ENCODE measurements at regions not wholly inside any gene's neighbourhood (a gene's known extent, or its start where the extent isn't known, plus 50 kb on each side); places are given as distances from the start of the nearest gene placed in this dataset.
"Not testable (repeated sequence)": the region's sequence is repeated elsewhere in the genome, so short reads cannot be mapped to it uniquely, and the experiment has no call there.

- H3K4me3 ChIP-seq (ENCODE audit: low read length): no peak overlapping the region
- peaks cover 2% of the 10 kb centered on the region for H3K4me1 ChIP-seq (ENCODE audit: control insufficient read depth, insufficient read depth, low read length)
- no peaks in the 10 kb centered on the region for H3K27me3 ChIP-seq (ENCODE audit: control insufficient read depth, insufficient read depth, low read length)
- no peaks in the 10 kb centered on the region for H3K36me3 ChIP-seq (ENCODE audit: control insufficient read depth, insufficient read depth, low read length)
- no peak overlapping the region for H3K27ac ChIP-seq (ENCODE audit: low read depth, low read length)
- no peak overlapping the region for H3K9ac ChIP-seq (ENCODE audit: low read length)
Measured at GRCh38 chr2:64869126-64869525, 120.1 kb upstream of the SLC1A4 start.

DNA sequence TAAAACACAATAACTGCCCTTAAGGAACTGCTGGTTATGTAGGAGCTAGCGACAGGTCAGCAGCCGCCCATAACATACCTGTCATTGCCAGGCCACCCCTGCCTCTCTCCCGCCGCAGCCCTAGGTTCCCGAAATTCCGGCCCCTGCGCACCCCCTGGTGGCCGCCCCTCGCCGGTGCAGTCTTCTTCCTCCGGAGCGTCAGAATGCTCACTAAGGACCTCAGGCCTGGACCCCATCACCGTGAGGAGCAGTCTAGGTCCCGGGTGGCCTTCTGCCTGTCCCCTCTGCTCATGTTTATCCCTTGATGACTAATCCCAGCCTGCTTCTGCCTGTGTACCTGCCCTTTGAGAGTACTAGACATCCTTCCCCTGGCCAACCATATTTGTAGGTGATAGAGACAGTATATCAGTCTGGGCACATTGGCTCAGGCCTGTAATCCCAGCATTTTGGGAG lies 115.7 kb upstream of the SLC1A4 start:
- Histone ChIP-seq H3K9ac (ENCODE audit: low read length) (no peak overlapping the region), H3K27ac (ENCODE audit: low read depth, low read length) (no peak overlapping the region), H3K36me3 (ENCODE audit: control insufficient read depth, insufficient read depth, low read length) (no peaks in the 10 kb centered on the region), H3K4me3 (ENCODE audit: low read length) (peak overlapping the region; percentile 47), H3K27me3 (ENCODE audit: control insufficient read depth, insufficient read depth, low read length) (no peaks in the 10 kb centered on the region), H3K4me1 (ENCODE audit: control insufficient read depth, insufficient read depth, low read length) (no peaks in the 10 kb centered on the region)

- no peaks in the 10 kb centered on the region for H3K36me3 ChIP-seq (ENCODE audit: control insufficient read depth, insufficient read depth, low read length)
- H3K9ac ChIP-seq (ENCODE audit: low read length): no peak overlapping the region
- no peaks in the 10 kb centered on the region for H3K4me1 ChIP-seq (ENCODE audit: control insufficient read depth, insufficient read depth, low read length)
- no peak overlapping the region for H3K4me3 ChIP-seq (ENCODE audit: low read length)
- H3K27ac ChIP-seq (ENCODE audit: low read depth, low read length): no peak overlapping the region
- H3K27me3 ChIP-seq (ENCODE audit: control insufficient read depth, insufficient read depth, low read length): no peaks in the 10 kb centered on the region
Measured at GRCh38 chr2:64874593-64874992, 114.6 kb upstream of the SLC1A4 start.

DNA sequence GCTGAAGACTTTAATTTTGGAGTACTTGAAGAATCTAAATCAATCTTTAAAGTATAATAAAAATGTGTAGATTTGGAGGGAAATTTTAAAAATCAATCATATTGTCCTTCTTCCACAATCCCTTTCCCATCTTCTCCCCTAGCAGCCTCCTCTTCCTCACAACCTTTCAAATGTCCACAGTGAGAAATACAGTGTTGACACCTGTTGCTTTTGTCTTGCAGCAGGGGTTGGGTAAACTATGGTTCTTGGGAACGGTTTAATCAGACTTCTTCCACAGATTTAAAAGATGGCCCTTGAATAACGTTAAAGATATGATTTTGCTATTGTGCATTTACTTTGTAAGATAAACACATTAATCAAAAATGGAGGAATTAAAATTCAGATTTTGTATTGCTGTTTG lies 113.8 kb upstream of the SLC1A4 start:
- no peaks in the 10 kb centered on the region for H3K4me1 ChIP-seq (ENCODE audit: control insufficient read depth, insufficient read depth, low read length)
- H3K27me3 ChIP-seq (ENCODE audit: control insufficient read depth, insufficient read depth, low read length): no peaks in the 10 kb centered on the region
- H3K4me3 ChIP-seq (ENCODE audit: low read length): no peak overlapping the region
- H3K36me3 ChIP-seq (ENCODE audit: control insufficient read depth, insufficient read depth, low read length): no peaks in the 10 kb centered on the region
- no peak overlapping the region for H3K27ac ChIP-seq (ENCODE audit: low read depth, low read length)
- no peak overlapping the region for H3K9ac ChIP-seq (ENCODE audit: low read length)

- H3K27ac ChIP-seq (ENCODE audit: low read depth, low read length): no peak overlapping the region
- H3K9ac ChIP-seq (ENCODE audit: low read length): no peak overlapping the region
- H3K27me3 ChIP-seq (ENCODE audit: control insufficient read depth, insufficient read depth, low read length): no peaks in the 10 kb centered on the region
- no peak overlapping the region for H3K4me3 ChIP-seq (ENCODE audit: low read length)
- no peaks in the 10 kb centered on the region for H3K36me3 ChIP-seq (ENCODE audit: control insufficient read depth, insufficient read depth, low read length)
- H3K4me1 ChIP-seq (ENCODE audit: control insufficient read depth, insufficient read depth, low read length): no peaks in the 10 kb centered on the region
Measured at GRCh38 chr2:64876137-64876647, 113.0 kb upstream of the SLC1A4 start.

GRCh38 chr2:64879745-64880144 lies 109.5 kb upstream of the SLC1A4 start:
- H3K27ac ChIP-seq (ENCODE audit: low read depth, low read length): no peak overlapping the region
- no peaks in the 10 kb centered on the region for H3K27me3 ChIP-seq (ENCODE audit: control insufficient read depth, insufficient read depth, low read length)
- no peak overlapping the region for H3K9ac ChIP-seq (ENCODE audit: low read length)
- no peaks in the 10 kb centered on the region for H3K36me3 ChIP-seq (ENCODE audit: control insufficient read depth, insufficient read depth, low read length)
- no peak overlapping the region for H3K4me3 ChIP-seq (ENCODE audit: low read length)
- H3K4me1 ChIP-seq (ENCODE audit: control insufficient read depth, insufficient read depth, low read length): no peaks in the 10 kb centered on the region

DNA sequence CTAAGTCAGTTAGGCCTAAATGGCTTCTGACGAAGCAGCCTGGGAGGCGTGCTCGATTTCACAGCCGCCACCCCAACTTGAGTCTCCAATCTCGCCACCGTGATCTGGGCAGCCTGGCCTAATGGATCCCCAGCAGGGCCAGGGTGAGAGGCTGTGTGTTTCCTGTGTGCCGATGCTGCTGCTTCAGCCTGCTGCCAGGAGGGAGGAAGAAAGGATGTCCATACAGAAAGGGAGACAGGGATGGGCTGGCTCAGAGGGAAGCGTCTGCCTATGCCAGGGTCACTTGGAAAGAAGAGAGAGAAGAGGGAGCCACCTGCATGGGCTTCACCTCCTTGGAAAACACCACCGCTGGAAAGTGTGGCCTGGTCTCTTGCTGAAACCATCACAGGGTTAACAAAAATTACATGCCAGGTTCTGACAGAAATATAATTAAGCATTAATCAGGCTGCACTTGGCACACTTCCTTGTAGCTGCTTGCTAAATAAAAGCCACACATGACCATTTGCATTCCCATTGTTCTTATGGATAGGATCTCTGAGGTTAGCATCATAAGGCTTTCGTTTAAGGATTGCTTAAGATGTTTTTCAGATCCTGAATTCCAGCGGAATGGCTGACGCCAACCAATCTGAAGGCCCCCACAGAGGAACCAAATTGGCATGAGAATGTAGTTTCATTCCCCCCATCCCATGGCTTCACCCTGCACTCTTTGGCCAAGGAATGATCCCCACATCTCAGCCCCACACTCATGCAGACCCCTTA lies 108.8 kb upstream of the SLC1A4 start:
- Histone ChIP-seq H3K27ac (ENCODE audit: low read depth, low read length) (no peak overlapping the region), H3K4me3 (ENCODE audit: low read length) (no peak overlapping the region), H3K36me3 (ENCODE audit: control insufficient read depth, insufficient read depth, low read length) (no peaks in the 10 kb centered on the region), H3K4me1 (ENCODE audit: control insufficient read depth, insufficient read depth, low read length) (no peaks in the 10 kb centered on the region), H3K27me3 (ENCODE audit: control insufficient read depth, insufficient read depth, low read length) (no peaks in the 10 kb centered on the region), H3K9ac (ENCODE audit: low read length) (no peak overlapping the region)

GRCh38 chr2:64881037-64881492 lies 108.1 kb upstream of the SLC1A4 start:
- H3K9ac ChIP-seq (ENCODE audit: low read length): no peak overlapping the region
- H3K4me1 ChIP-seq (ENCODE audit: control insufficient read depth, insufficient read depth, low read length): no peaks in the 10 kb centered on the region
- H3K36me3 ChIP-seq (ENCODE audit: control insufficient read depth, insufficient read depth, low read length): no peaks in the 10 kb centered on the region
- H3K27ac ChIP-seq (ENCODE audit: low read depth, low read length): no peak overlapping the region
- no peaks in the 10 kb centered on the region for H3K27me3 ChIP-seq (ENCODE audit: control insufficient read depth, insufficient read depth, low read length)
- H3K4me3 ChIP-seq (ENCODE audit: low read length): no peak overlapping the region

DNA sequence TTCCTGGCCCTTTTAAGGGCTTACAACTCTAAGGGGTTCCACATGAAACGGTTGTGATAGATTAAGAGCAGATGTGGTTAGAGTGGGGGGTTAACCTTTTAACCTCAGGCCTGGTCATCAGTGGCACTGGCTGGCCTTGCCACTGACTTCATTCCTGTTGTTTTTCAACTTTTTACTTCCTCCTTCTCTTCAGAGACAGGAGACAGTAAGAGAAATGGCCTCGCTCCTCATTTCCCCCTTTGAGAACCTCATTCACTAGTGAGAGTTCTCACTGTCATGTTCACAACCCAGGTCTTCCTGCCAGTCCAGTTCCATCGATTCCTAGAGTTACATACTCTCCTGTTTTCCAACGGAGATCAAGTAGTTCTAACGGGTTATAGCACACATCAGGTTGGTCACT lies 101.6 kb upstream of the SLC1A4 start:
- no peaks in the 10 kb centered on the region for H3K4me1 ChIP-seq (ENCODE audit: control insufficient read depth, insufficient read depth, low read length)
- no peak overlapping the region for H3K9ac ChIP-seq (ENCODE audit: low read length)
- H3K27me3 ChIP-seq (ENCODE audit: control insufficient read depth, insufficient read depth, low read length): no peaks in the 10 kb centered on the region
- no peak overlapping the region for H3K27ac ChIP-seq (ENCODE audit: low read depth, low read length)
- no peak overlapping the region for H3K4me3 ChIP-seq (ENCODE audit: low read length)
- no peaks in the 10 kb centered on the region for H3K36me3 ChIP-seq (ENCODE audit: control insufficient read depth, insufficient read depth, low read length)

GRCh38 chr2:64888591-64889309 lies 100.4 kb upstream of the SLC1A4 start:
- H3K36me3 ChIP-seq (ENCODE audit: control insufficient read depth, insufficient read depth, low read length): no peaks in the 10 kb centered on the region
- H3K4me3 ChIP-seq (ENCODE audit: low read length): no peak overlapping the region
- no peak overlapping the region for H3K27ac ChIP-seq (ENCODE audit: low read depth, low read length)
- H3K9ac ChIP-seq (ENCODE audit: low read length): no peak overlapping the region
- H3K27me3 ChIP-seq (ENCODE audit: control insufficient read depth, insufficient read depth, low read length): no peaks in the 10 kb centered on the region
- no peaks in the 10 kb centered on the region for H3K4me1 ChIP-seq (ENCODE audit: control insufficient read depth, insufficient read depth, low read length)

DNA sequence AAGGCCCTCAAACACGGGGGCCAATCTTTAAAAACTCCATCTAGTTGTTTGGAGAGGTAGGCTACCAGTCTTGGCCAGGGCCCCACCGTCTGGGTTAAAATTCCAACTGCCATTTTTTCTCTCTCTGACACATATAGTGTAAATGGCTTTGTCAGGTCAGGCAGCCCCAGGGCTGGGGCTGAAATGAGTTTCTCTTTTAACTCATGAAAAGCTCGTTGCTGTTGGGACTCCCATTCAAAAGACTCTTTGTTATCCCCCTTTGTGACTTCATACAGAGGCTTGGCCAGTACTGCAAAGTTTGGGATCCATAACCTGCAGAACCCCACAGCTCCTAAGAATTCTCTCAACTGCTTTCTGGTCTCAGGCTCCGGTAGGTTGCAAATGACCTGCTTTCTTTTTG lies 99.4 kb upstream of the SLC1A4 start:
- Histone ChIP-seq H3K4me1 (ENCODE audit: control insufficient read depth, insufficient read depth, low read length) (no peaks in the 10 kb centered on the region), H3K4me3 (ENCODE audit: low read length) (no peak overlapping the region), H3K36me3 (ENCODE audit: control insufficient read depth, insufficient read depth, low read length) (no peaks in the 10 kb centered on the region), H3K9ac (ENCODE audit: low read length) (no peak overlapping the region), H3K27ac (ENCODE audit: low read depth, low read length) (no peak overlapping the region), H3K27me3 (ENCODE audit: control insufficient read depth, insufficient read depth, low read length) (no peaks in the 10 kb centered on the region)

DNA sequence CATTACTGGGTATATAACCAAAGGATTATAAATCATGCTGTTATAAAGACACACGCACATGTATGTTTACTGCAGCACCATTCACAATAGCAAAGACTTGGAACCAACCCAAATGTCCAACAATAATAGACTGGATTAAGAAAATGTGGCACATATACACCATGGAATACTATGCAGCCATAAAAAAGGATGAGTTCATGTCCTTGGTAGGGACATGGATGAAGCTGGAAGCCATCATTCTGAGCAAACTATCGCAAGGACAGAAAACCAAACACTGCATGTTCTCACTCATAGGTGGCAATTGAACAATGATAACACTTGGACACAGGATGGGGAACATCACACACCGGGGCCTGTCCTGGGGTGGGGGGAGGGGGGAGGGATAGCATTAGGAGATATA lies 92.6 kb upstream of the SLC1A4 start:
- not testable (repeated sequence) for H3K9ac ChIP-seq (ENCODE audit: low read length); H3K4me3 ChIP-seq (ENCODE audit: low read length); H3K4me1 ChIP-seq (ENCODE audit: control insufficient read depth, insufficient read depth, low read length); H3K27me3 ChIP-seq (ENCODE audit: control insufficient read depth, insufficient read depth, low read length); H3K36me3 ChIP-seq (ENCODE audit: control insufficient read depth, insufficient read depth, low read length); H3K27ac ChIP-seq (ENCODE audit: low read depth, low read length)

Measured in rectal smooth muscle tissue (tissue), 1 donor.